H1 (cell line): ENCODE measurements at regions not wholly inside any gene's neighbourhood (a gene's known extent, or its start where the extent isn't known, plus 50 kb on each side); places are given as distances from the start of the nearest gene placed in this dataset.

Experiments used
- CTCF ChIA-PET: fragments of 300-600 bp; sonication (Branson Sonifier 250); formaldehyde crosslinking; loops from one replicate; lab custom pipeline; 2021; ENCODE audit not compliant: partially characterized antibody; lab: Charles Lee
- POLR2A ChIA-PET: fragments of 300-600 bp; sonication (Branson Sonifier 250); formaldehyde crosslinking; loops from one replicate; lab custom pipeline; 2021; ENCODE audit warnings: inconsistent platforms; ENCODE audit not compliant: partially characterized antibody; lab: Charles Lee
- DNase-seq, 2 experiments: peaks; one replicate each; pipeline versions ENCODE4 v3.0.0 to v3.0.0-alpha.2; 2010 to 2022; ENCODE audit warnings: low spot score in 2 of 2, low read depth in 1 of 2, mixed read lengths in 1 of 2
- FAIRE-seq: peaks from 2 replicates; lab custom pipeline; 2011; peaks lifted over from hg19 to GRCh38; lab: Jason Lieb, UNC
- H2AFZ ChIP-seq: 2 replicates; pipeline ENCODE4 v1.8.1; 2012; ENCODE audit warnings: low read length, inconsistent platforms
- H2AK5ac ChIP-seq: 2 replicates; pipeline ENCODE4 v1.6.1; 2013; ENCODE audit warnings: low read depth, low read length
- H2BK120ac ChIP-seq: replicated peaks from 2 replicates; pipeline ENCODE3; 2013; ENCODE audit warnings: low read depth, low read length, inconsistent platforms
- H2BK12ac ChIP-seq: 2 replicates; pipeline ENCODE4 v1.6.1; 2013; ENCODE audit warnings: low read depth, low read length
- H2BK15ac ChIP-seq: 2 replicates; pipeline ENCODE4 v1.6.1; 2013; ENCODE audit warnings: low read length
- H2BK20ac ChIP-seq: 2 replicates; pipeline ENCODE4 v1.6.1; 2013; ENCODE audit warnings: low read length
- H2BK5ac ChIP-seq: 2 replicates; pipeline ENCODE4 v1.6.1; 2013; ENCODE audit warnings: low read depth, low read length
- H3K14ac ChIP-seq: 2 replicates; pipeline ENCODE4 v1.6.1; 2013; ENCODE audit warnings: inconsistent platforms; ENCODE audit not compliant: insufficient read length
- H3K18ac ChIP-seq: 2 replicates; pipeline ENCODE4 v1.6.1; 2013; ENCODE audit warnings: low read length; ENCODE audit errors: extremely low read depth
- H3K23ac ChIP-seq: 2 replicates; pipeline ENCODE4 v1.6.1; 2013; ENCODE audit warnings: inconsistent platforms; ENCODE audit not compliant: insufficient read length
- H3K23me2 ChIP-seq: 2 replicates; pipeline ENCODE4 v1.6.1; 2013; ENCODE audit warnings: low read depth, low read length
- H3K27ac ChIP-seq: 2 replicates; pipeline ENCODE4 v1.6.1; 2011; ENCODE audit warnings: low read depth, low read length, inconsistent platforms
- H3K27me3 ChIP-seq, 4 experiments: replicated peaks in 1 of 4; 1 replicate in 1 of 4; 2 replicates in 3 of 4; pipeline versions ENCODE4 v1.6.1 to v1.8.1; 2011 to 2013; ENCODE audit warnings: low read length in 3 of 4, mild to moderate bottlenecking in 3 of 4, inconsistent platforms in 2 of 4, mixed read lengths in 2 of 4, moderate library complexity in 1 of 4; ENCODE audit not compliant: control insufficient read depth in 3 of 4, insufficient read depth in 3 of 4; ENCODE audit errors: extremely low read depth in 1 of 4
- H3K36me3 ChIP-seq, 4 experiments: 2 replicates each; pipeline versions ENCODE4 v1.6.1 to v1.8.1; 2011 to 2013; ENCODE audit warnings: mild to moderate bottlenecking in 4 of 4, low read length in 3 of 4, moderate library complexity in 2 of 4, control low read depth in 1 of 4, inconsistent platforms in 1 of 4; ENCODE audit not compliant: insufficient read depth in 4 of 4, control insufficient read depth in 2 of 4
- H3K4ac ChIP-seq: replicated peaks from 2 replicates; pipeline ENCODE3; 2013; ENCODE audit warnings: low read length, low read depth, mixed read lengths, inconsistent platforms; ENCODE audit not compliant: insufficient read length
- H3K4me1 ChIP-seq, 4 experiments: replicated peaks in 1 of 4; 1 replicate in 1 of 4; 2 replicates in 3 of 4; pipeline versions ENCODE4 v1.6.1 to v1.8.1; 2011 to 2013; ENCODE audit warnings: low read length in 3 of 4, inconsistent platforms in 2 of 4, mixed read lengths in 1 of 4; ENCODE audit not compliant: insufficient read depth in 4 of 4, control insufficient read depth in 3 of 4
- H3K4me2 ChIP-seq, 2 experiments: 2 replicates each; pipeline versions ENCODE4 v1.6.1 to v1.8.1; 2011 to 2013; ENCODE audit warnings: low read depth in 2 of 2, low read length in 2 of 2, control low read depth in 1 of 2, inconsistent platforms in 1 of 2, mild to moderate bottlenecking in 1 of 2; ENCODE audit not compliant: insufficient read depth in 1 of 2
- H3K4me3 ChIP-seq, 4 experiments: fragments of 200-600, 300-600 bp in 1 of 4; sonication (generic), shearing (Covaris generic), sonication (Bioruptor Twin) in 1 of 4; 2 replicates each; pipeline versions ENCODE4 v1.5.1 to v1.8.1; 2011 to 2016; ENCODE audit warnings: low read length in 4 of 4, low read depth in 3 of 4, control low read depth in 2 of 4, inconsistent platforms in 2 of 4, mild to moderate bottlenecking in 2 of 4, mixed read lengths in 1 of 4, moderate library complexity in 1 of 4; ENCODE audit not compliant: insufficient read depth in 2 of 4; ENCODE audit errors: extremely low read depth in 1 of 4
- H3K56ac ChIP-seq: replicated peaks from 2 replicates; pipeline ENCODE3; 2013; ENCODE audit warnings: low read depth, mild to moderate bottlenecking, mixed read lengths, low read length, inconsistent platforms; ENCODE audit not compliant: insufficient read length
- H3K79me1 ChIP-seq: 2 replicates; pipeline ENCODE4 v1.6.1; 2013; ENCODE audit warnings: low read depth, low read length, control low read depth
- H3K79me2 ChIP-seq, 2 experiments: 2 replicates each; pipeline versions ENCODE4 v1.6.1 to v1.8.1; 2012 to 2013; ENCODE audit warnings: low read length in 2 of 2, mild to moderate bottlenecking in 2 of 2, inconsistent platforms in 1 of 2; ENCODE audit not compliant: insufficient read depth in 2 of 2, control insufficient read depth in 1 of 2
- H3K9ac ChIP-seq, 4 experiments: replicated peaks in 1 of 4; 1 replicate in 1 of 4; 2 replicates in 3 of 4; pipeline versions ENCODE4 v1.6.1 to v1.8.1; 2011 to 2013; ENCODE audit warnings: low read depth in 3 of 4, low read length in 3 of 4, control low read depth in 2 of 4, mild to moderate bottlenecking in 2 of 4, moderate library complexity in 2 of 4, inconsistent platforms in 1 of 4; ENCODE audit errors: extremely low read depth in 1 of 4
- H3K9me3 ChIP-seq, 2 experiments: 2 replicates each; pipeline versions ENCODE4 v1.6.1 to v1.8.1; 2012 to 2013; ENCODE audit warnings: mild to moderate bottlenecking in 2 of 2, moderate library complexity in 2 of 2, control low read depth in 1 of 2, inconsistent platforms in 1 of 2, low read depth in 1 of 2, low read length in 1 of 2, mixed read lengths in 1 of 2; ENCODE audit not compliant: insufficient read depth in 2 of 2
- H4K20me1 ChIP-seq, 2 experiments: replicated peaks in 1 of 2; 2 replicates each; pipeline versions ENCODE3 to v1.8.1; 2011 to 2013; ENCODE audit warnings: inconsistent platforms in 2 of 2, low read length in 2 of 2, mild to moderate bottlenecking in 1 of 2; ENCODE audit not compliant: insufficient read depth in 2 of 2, control insufficient read depth in 1 of 2
- H4K5ac ChIP-seq: 2 replicates; pipeline ENCODE4 v1.6.1; 2013; ENCODE audit warnings: low read length, low read depth, mixed read lengths, inconsistent platforms; ENCODE audit not compliant: insufficient read length
- H4K8ac ChIP-seq: 2 replicates; pipeline ENCODE4 v1.8.0; 2013; ENCODE audit warnings: mild to moderate bottlenecking, moderate library complexity, low read length, inconsistent platforms; ENCODE audit not compliant: insufficient read depth; ENCODE audit errors: extremely low read depth
- H4K91ac ChIP-seq: replicated peaks from 2 replicates; pipeline ENCODE3; 2013; ENCODE audit warnings: low read length, mixed read lengths, inconsistent platforms; ENCODE audit not compliant: insufficient read length
- CBX8 ChIP-seq: fragments of 300-800, 300-1000 bp; sonication (generic); IDR thresholded peaks from 2 replicates; pipeline ENCODE4 v1.7.1; 2016; ENCODE audit warnings: low read depth, low read length, borderline replicate concordance
- JUND ChIP-seq: IDR thresholded peaks from 2 replicates; pipeline ENCODE4 v1.6.1; 2011; ENCODE audit warnings: mild to moderate bottlenecking, improper control_type of control experiment, low read length
- POU5F1 ChIP-seq: IDR thresholded peaks from 2 replicates; pipeline ENCODE4 v1.6.1; 2011; ENCODE audit warnings: low read depth, mild to moderate bottlenecking, low read length, moderate library complexity
- SRF ChIP-seq: IDR thresholded peaks from 2 replicates; pipeline ENCODE4 v1.6.1; 2011; ENCODE audit warnings: mild to moderate bottlenecking, low read depth, low read length, moderate library complexity
- TAF1 ChIP-seq: IDR thresholded peaks from 2 replicates; pipeline ENCODE4 v1.6.1; 2011; ENCODE audit warnings: mild to moderate bottlenecking, low read depth, low read length
- WGBS, 2 experiments: shearing (Covaris generic) in 1 of 2; methylation state at CpG; one replicate each; pipeline versions ENCODE4 v1.1.6 to v1.1.7; 2013 to 2015; ENCODE audit warnings: low lambda C conversion rate in 2 of 2, mixed read lengths in 2 of 2, inconsistent platforms in 1 of 2, low coverage in 1 of 2, missing lambda C conversion rate in 1 of 2; ENCODE audit not compliant: insufficient replicate concordance in 2 of 2, insufficient coverage in 1 of 2, insufficient read length in 1 of 2; ENCODE audit errors: extremely low coverage in 1 of 2, missing lambda C conversion rate in 1 of 2; 5-methylcytosine and 5-hydroxymethylcytosine counted together

GRCh38 chr3:168331756-168332155, 236.0 kb upstream of the GOLIM4 start:
- H4K20me1 ChIP-seq = no peaks in the 10 kb centered on the region
- 81% methylated on average over 3 of the region's 3 CpGs; no CpG with 5 or more reads in 1 of the 2 experiments for WGBS, 2 experiments
- no peak overlapping the region for H3K27ac ChIP-seq
- no peak overlapping the region for H3K18ac ChIP-seq
- ChIA-PET CTCF (interaction anchor here (1.2 kb wide), 1 partner anchor 116 kb away, joined by 4 read pairs; no protein-coding TSS in a partner anchor), POLR2A (no interaction called here)
- H3K4me1 ChIP-seq = no peaks in the 10 kb centered on the region
- no peak overlapping the region for H2BK5ac ChIP-seq
- H2AK5ac ChIP-seq = no peak overlapping the region
- no peaks in the 10 kb centered on the region for H3K79me2 ChIP-seq
- no peaks in the 10 kb centered on the region for H3K9me3 ChIP-seq
- no peak overlapping the region for H3K9ac ChIP-seq
- no peaks in the 10 kb centered on the region for H3K23me2 ChIP-seq
- H3K23ac ChIP-seq = no peak overlapping the region
- no peak overlapping the region for H3K4me3 ChIP-seq
- DNase-seq (no peak), FAIRE-seq (no peak)
- H3K79me1 ChIP-seq = no peaks in the 10 kb centered on the region
- no peak overlapping the region for H3K4ac ChIP-seq
- H3K56ac ChIP-seq = no peak overlapping the region
- no peak overlapping the region for H2AFZ ChIP-seq
- no peak overlapping the region for H2BK20ac ChIP-seq
- H3K27me3 ChIP-seq = no peaks in the 10 kb centered on the region
- H4K5ac ChIP-seq = no peak overlapping the region
- H4K8ac ChIP-seq = no peak overlapping the region
- H3K4me2 ChIP-seq = no peak overlapping the region
- H3K36me3 ChIP-seq = no peaks in the 10 kb centered on the region
- H2BK12ac ChIP-seq = no peak overlapping the region
- no peak overlapping the region for H3K14ac ChIP-seq
- no peak overlapping the region for H4K91ac ChIP-seq
- no peak overlapping the region for H2BK120ac ChIP-seq
- no peak overlapping the region for H2BK15ac ChIP-seq
- no peak for TF ChIP-seq TAF1
- no peak for TF ChIP-seq POU5F1
- TF ChIP-seq JUND = no peak
- TF ChIP-seq SRF = no peak
- no peak for TF ChIP-seq CBX8
